Endodermal cell (in vitro differentiated cells): ENCODE measurements at regions not wholly inside any gene's neighbourhood (a gene's known extent, or its start where the extent isn't known, plus 50 kb on each side); places are given as distances from the start of the nearest gene placed in this dataset.

ENCODE experiments used
- DNase-seq: peaks from one replicate; pipeline ENCODE4 v3.0.0-alpha.2; 2017
- H3K27ac ChIP-seq: 2 replicates; pipeline ENCODE4 v1.5.1; 2013; ENCODE audit warnings: mild to moderate bottlenecking, low read depth, low read length, moderate library complexity
- H3K27me3 ChIP-seq: 2 replicates; pipeline ENCODE4 v1.6.1; 2013; ENCODE audit warnings: mild to moderate bottlenecking, low read length, moderate library complexity; ENCODE audit not compliant: insufficient read depth, control insufficient read depth, poor library complexity, severe bottlenecking
- H3K36me3 ChIP-seq: 2 replicates; pipeline ENCODE4 v1.7.0; 2013; ENCODE audit warnings: mild to moderate bottlenecking, low read length, moderate library complexity; ENCODE audit not compliant: control insufficient read depth, insufficient read depth
- H3K4me1 ChIP-seq: one replicate; pipeline ENCODE4 v1.7.0; 2013; ENCODE audit warnings: low read length; ENCODE audit not compliant: control insufficient read depth, insufficient read depth
- H3K4me3 ChIP-seq: 2 replicates; pipeline ENCODE4 v1.5.1; 2013; ENCODE audit warnings: mild to moderate bottlenecking, low read length, moderate library complexity
- H3K9ac ChIP-seq: 2 replicates; pipeline ENCODE4 v1.6.1; 2013; ENCODE audit warnings: mild to moderate bottlenecking, low read length, moderate library complexity; ENCODE audit not compliant: poor library complexity, severe bottlenecking; ENCODE audit errors: extremely low read depth
- H3K9me3 ChIP-seq: 2 replicates; pipeline ENCODE4 v1.6.1; 2013; ENCODE audit warnings: mild to moderate bottlenecking, low read length, moderate library complexity; ENCODE audit not compliant: control insufficient read depth
- H3K27ac Mint-ChIP-seq: 2 replicates; pipeline ENCODE4 v1.8.0; 2020; ENCODE audit warnings: mixed read lengths
- H3K27me3 Mint-ChIP-seq: 2 replicates; pipeline ENCODE4 v1.8.0; 2021; ENCODE audit warnings: mild to moderate bottlenecking, mixed read lengths; ENCODE audit not compliant: insufficient read depth
- H3K36me3 Mint-ChIP-seq: 2 replicates; pipeline ENCODE4 v1.8.0; 2020; ENCODE audit warnings: low read depth, mixed read lengths
- H3K4me1 Mint-ChIP-seq: 2 replicates; pipeline ENCODE4 v1.8.0; 2020; ENCODE audit warnings: mixed read lengths
- H3K4me3 Mint-ChIP-seq: 2 replicates; pipeline ENCODE4 v1.8.0; 2020; ENCODE audit warnings: mild to moderate bottlenecking, moderate library complexity, mixed read lengths
- H3K9me3 Mint-ChIP-seq: 2 replicates; pipeline ENCODE4 v1.8.0; 2020; ENCODE audit warnings: mild to moderate bottlenecking, mixed read lengths
- CTCF ChIP-seq: fragments of 200-600 bp; sonication (generic); conservative IDR thresholded peaks from 2 replicates; pipeline ENCODE4 v1.5.0; 2021; ENCODE audit warnings: antibody characterized with exemption, mild to moderate bottlenecking
- WGBS, 2 experiments: methylation state at CpG; one replicate each; pipeline versions ENCODE4 v1.1.5 to v1.1.7; 2013; ENCODE audit warnings: missing lambda C conversion rate in 2 of 2, mixed read lengths in 1 of 2; ENCODE audit not compliant: insufficient coverage in 1 of 2, insufficient read length in 1 of 2; 5-methylcytosine and 5-hydroxymethylcytosine counted together

GRCh38 chr13:50691681-50692263 is 151.7 kb downstream of the DLEU7 start:
- Histone ChIP-seq H3K27ac (peak overlapping the region; percentile 1), H3K4me3 (no peak overlapping the region), H3K4me1 (no peaks in the 10 kb centered on the region), H3K27me3 (no peaks in the 10 kb centered on the region), H3K9me3 (peaks cover 13% of the 10 kb centered on the region), H3K36me3 (no peaks in the 10 kb centered on the region), H3K9ac (no peak overlapping the region)
- Mint-ChIP-seq H3K4me3 (no peak overlapping the region), H3K27ac (no peak overlapping the region), H3K27me3 (peaks cover 3% of the 10 kb centered on the region), H3K4me1 (peaks cover 21% of the 10 kb centered on the region), H3K9me3 (no peaks in the 10 kb centered on the region), H3K36me3 (no peaks in the 10 kb centered on the region)
- no peak for DNase-seq
- WGBS, 2 experiments: 85 to 93% methylated on average over 5 to 7 of the region's 7 CpGs
- TF ChIP-seq CTCF: no peak

DNA sequence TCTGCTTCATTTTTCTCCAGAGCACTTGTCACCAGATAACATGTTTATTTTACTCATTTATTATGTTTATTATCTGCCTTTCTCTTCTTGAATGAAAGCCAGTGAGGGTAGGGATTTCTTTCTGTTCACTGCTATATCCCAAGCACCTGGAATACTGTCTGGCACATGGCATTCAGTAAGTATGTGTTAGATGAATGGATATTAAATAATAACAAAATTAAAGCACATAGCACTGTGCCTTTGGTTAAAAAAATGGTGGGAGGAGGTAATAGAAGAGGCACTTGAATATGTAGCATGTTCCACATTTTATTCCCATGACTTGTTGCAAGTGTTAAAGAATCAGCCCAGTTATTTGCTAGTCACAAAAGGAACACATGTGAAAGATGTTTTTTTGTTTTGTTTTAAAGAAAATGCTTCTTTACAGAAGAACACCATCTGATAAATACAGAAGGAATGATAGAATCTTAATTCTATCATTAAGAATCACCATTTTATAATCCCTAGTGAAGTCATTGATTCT is 151.0 kb downstream of the DLEU7 start:
- TF ChIP-seq CTCF: no peak
- Mint-ChIP-seq H3K9me3 (no peaks in the 10 kb centered on the region), H3K27ac (no peak overlapping the region), H3K27me3 (peaks cover 8% of the 10 kb centered on the region), H3K36me3 (no peaks in the 10 kb centered on the region), H3K4me1 (peaks cover 21% of the 10 kb centered on the region), H3K4me3 (no peak overlapping the region)
- Histone ChIP-seq H3K4me3 (no peak overlapping the region), H3K9ac (no peak overlapping the region), H3K9me3 (peaks cover 8% of the 10 kb centered on the region), H3K27ac (no peak overlapping the region), H3K36me3 (no peaks in the 10 kb centered on the region), H3K27me3 (no peaks in the 10 kb centered on the region), H3K4me1 (no peaks in the 10 kb centered on the region)
- no peak for DNase-seq

GRCh38 chr13:50693727-50694126 is 149.8 kb downstream of the DLEU7 start:
- 80 to 91% methylated on average over 1 to 2 of the region's 2 CpGs for WGBS, 2 experiments
- H3K27ac ChIP-seq: peak overlapping the region; percentile 1
- H3K4me3 Mint-ChIP-seq: no peak overlapping the region
- H3K4me3 ChIP-seq: no peak overlapping the region
- H3K9ac ChIP-seq: no peak overlapping the region
- H3K27me3 Mint-ChIP-seq: peaks cover 14% of the 10 kb centered on the region
- H3K4me1 Mint-ChIP-seq: peaks cover 21% of the 10 kb centered on the region
- no peak for DNase-seq
- H3K36me3 Mint-ChIP-seq: no peaks in the 10 kb centered on the region
- no peaks in the 10 kb centered on the region for H3K9me3 Mint-ChIP-seq
- H3K27me3 ChIP-seq: no peaks in the 10 kb centered on the region
- no peak overlapping the region for H3K27ac Mint-ChIP-seq
- H3K9me3 ChIP-seq: peaks cover 8% of the 10 kb centered on the region
- H3K4me1 ChIP-seq: no peaks in the 10 kb centered on the region
- H3K36me3 ChIP-seq: no peaks in the 10 kb centered on the region
- TF ChIP-seq CTCF: no peak
